Right lobe of liver (tissue), 4 donors: ENCODE measurements at regions not wholly inside any gene's neighbourhood (a gene's known extent, or its start where the extent isn't known, plus 50 kb on each side); places are given as distances from the start of the nearest gene placed in this dataset.

Experiments
- CTCF ChIP-seq, 4 donors: fragments of 200-600 bp in 3 of 4; fragments of 450-650 bp in 1 of 4; IDR thresholded peaks; one replicate each; pipeline versions ENCODE4 v1.5.1 to v1.8.0; 2016 to 2022; ENCODE audit warnings: antibody characterized with exemption in 4 of 4, mild to moderate bottlenecking in 2 of 4
- POLR2A ChIP-seq: fragments of 450-650 bp; IDR thresholded peaks from one replicate; pipeline ENCODE4 v1.6.1; 2017; ENCODE audit warnings: antibody characterized with exemption, mild to moderate bottlenecking
- donor health status: DM: no; HTN: no; CAD: no.
- donor health status: DM: no; HTN: no; CAD: no.
- donor health status: DM: no; HTN: yes; CAD: no.

- TF ChIP-seq CTCF (IDR thresholded peaks at IDR 0.05) (no peak), POLR2A (no peak)
Measured at GRCh38 chr15:53247041-53247708, 457.0 kb upstream of the ONECUT1 start.
